Fibroblast of skin of left biceps (primary cell): ENCODE measurements at regions not wholly inside any gene's neighbourhood (a gene's known extent, or its start where the extent isn't known, plus 50 kb on each side); places are given as distances from the start of the nearest gene placed in this dataset.
"Not testable (repeated sequence)": the region's sequence is repeated elsewhere in the genome, so short reads cannot be mapped to it uniquely, and the experiment has no call there.

Experiments
- DNase-seq, 2 experiments: peaks; one replicate each; pipeline ENCODE4 v3.0.0-alpha.2; 2013; ENCODE audit warnings: low read depth in 2 of 2

GRCh38 chr1:94303005-94303404 lies 65.6 kb upstream of the ARHGAP29 start:
- no peak for DNase-seq

- DNase-seq = no peak
These were observed 65.1 kb upstream of the ARHGAP29 start for GRCh38 chr1:94302497-94302896.

- no peak for DNase-seq
These were observed 63.8 kb upstream of the ARHGAP29 start for GRCh38 chr1:94301186-94301585.

- DNase-seq = no peak
These were observed 63.3 kb upstream of the ARHGAP29 start for GRCh38 chr1:94300731-94301130.

GRCh38 chr1:94299627-94300553 lies 62.5 kb upstream of the ARHGAP29 start:
- DNase-seq = no peak

GRCh38 chr1:94298861-94299260 lies 61.5 kb upstream of the ARHGAP29 start:
- no peak for DNase-seq

- no peak for DNase-seq
These were observed 58.6 kb upstream of the ARHGAP29 start for GRCh38 chr1:94296018-94296417.

GRCh38 chr1:94292978-94293377 lies 55.6 kb upstream of the ARHGAP29 start:
- DNase-seq = not testable (repeated sequence)

- DNase-seq = not testable (repeated sequence)
These were observed 51.9 kb upstream of the ARHGAP29 start for GRCh38 chr1:94289244-94289643.
